HG03039 (cell line): ENCODE measurements at regions not wholly inside any gene's neighbourhood (a gene's known extent, or its start where the extent isn't known, plus 50 kb on each side); places are given as distances from the start of the nearest gene placed in this dataset.

Source experiments
- ATAC-seq: cut with Tn5 transposase; IDR thresholded peaks from one replicate; pipeline ENCODE4 v1.9.1; 2021; ENCODE audit warnings: mild to moderate bottlenecking, moderate library complexity; ENCODE audit not compliant: unreplicated experiment

DNA sequence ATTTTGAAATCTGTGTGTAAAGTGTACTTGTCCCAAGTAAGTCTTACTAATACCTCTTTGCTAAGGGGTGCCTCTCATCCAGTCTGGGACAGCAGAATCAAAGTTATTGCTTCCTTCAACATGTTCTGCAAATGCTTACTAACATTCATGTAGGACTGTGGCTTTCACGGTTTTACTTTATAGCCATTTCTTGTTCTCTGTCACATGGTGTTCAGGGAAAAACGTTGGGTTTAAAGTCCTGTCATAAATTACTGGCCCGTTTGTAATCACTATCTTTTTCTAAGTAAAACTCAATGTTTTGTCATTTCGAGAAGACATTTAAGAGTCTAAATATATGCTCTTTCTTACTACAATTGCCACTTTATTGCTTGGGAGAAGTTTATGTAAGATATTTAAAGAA lies 321.1 kb downstream of the STIM2 start:
- no peak for ATAC-seq

DNA sequence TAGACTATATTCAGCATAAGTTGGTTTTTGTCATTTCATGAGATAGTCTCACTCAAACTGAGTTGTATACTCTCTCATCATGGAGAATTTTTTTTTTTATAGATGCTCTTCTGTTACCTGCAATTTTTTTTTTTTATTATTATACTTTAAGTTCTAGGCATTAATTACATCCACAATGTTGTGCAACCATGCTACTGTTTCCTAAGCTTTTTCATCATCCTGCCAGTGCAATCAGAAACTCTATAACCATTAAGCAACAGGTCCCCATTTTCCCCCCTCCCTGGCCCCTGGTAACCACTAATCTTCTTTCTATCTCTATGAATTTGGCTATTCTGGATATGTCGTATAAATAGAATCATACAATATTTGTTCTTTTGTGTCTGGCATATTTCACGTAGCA lies 321.6 kb downstream of the STIM2 start:
- no peak for ATAC-seq

- ATAC-seq, result no peak
These were observed 324.0 kb downstream of the STIM2 start for GRCh38 chr4:27184508-27185155.

- no peak for ATAC-seq
These were observed 326.1 kb downstream of the STIM2 start for GRCh38 chr4:27186710-27187109.

DNA sequence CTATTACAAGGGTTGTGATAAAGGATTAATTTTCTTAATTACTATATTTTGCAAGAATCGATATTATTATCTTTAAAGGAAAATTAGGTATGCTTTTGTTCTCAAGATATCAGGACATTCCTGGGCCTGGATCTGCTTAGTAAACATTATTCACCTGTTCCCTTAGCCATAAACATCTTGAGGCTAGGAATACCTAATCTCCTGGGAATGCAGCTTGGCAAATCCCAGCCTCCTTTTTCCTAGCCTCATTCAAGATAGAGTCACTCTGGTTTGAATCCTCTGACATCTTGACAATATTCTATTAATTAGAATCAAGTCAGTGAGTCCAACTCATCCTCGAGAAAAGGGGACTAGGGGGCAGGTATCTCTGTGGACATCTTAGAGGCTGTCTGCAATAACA lies 327.1 kb downstream of the STIM2 start:
- ATAC-seq, result no peak

- ATAC-seq, result no peak
These were observed 329.0 kb downstream of the STIM2 start for GRCh38 chr4:27189683-27190082.

DNA sequence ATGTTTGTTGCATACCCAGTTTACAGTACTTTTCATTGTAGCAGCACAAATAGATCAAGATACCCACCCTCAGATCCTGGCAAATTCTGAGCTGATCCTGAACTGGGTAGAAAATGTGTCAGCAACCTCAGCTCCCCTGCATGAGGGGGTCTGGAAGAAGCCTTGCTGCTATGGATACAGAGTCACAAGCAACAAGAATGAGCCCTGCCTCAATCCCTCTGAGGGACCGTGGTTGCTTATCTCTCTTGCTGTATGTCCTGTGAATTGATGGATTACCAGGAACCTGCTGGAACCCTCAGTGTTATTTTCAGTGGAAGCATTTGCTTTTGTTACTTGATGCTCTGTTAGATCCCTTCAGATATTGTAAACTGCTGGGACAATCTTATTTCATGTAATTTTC lies 331.0 kb downstream of the STIM2 start:
- no peak for ATAC-seq

GRCh38 chr4:27194599-27195176 lies 334.0 kb downstream of the STIM2 start:
- no peak for ATAC-seq

GRCh38 chr4:27198246-27198645 lies 337.6 kb downstream of the STIM2 start:
- ATAC-seq, result no peak

DNA sequence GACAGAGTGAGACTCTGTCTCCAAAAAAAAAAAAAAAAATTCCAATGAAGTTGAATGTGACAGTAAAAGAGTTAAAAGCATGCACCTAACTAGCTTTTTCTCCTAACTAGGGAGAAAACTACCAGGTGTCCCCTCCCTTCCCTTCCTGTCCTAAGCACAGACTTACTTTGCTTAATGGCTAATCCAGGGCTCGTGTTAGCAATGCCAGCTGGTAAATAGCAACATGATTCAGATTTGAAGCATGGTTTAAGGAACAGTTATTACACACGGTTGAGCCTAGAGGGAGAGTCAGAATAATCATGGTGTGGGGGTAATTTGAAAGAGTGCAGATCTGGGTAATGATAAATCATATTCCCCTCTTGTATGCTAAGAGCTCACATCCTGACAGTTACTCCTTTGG lies 338.3 kb downstream of the STIM2 start:
- ATAC-seq, result no peak

- ATAC-seq, result no peak
These were observed 345.4 kb downstream of the STIM2 start for GRCh38 chr4:27206009-27206408.

DNA sequence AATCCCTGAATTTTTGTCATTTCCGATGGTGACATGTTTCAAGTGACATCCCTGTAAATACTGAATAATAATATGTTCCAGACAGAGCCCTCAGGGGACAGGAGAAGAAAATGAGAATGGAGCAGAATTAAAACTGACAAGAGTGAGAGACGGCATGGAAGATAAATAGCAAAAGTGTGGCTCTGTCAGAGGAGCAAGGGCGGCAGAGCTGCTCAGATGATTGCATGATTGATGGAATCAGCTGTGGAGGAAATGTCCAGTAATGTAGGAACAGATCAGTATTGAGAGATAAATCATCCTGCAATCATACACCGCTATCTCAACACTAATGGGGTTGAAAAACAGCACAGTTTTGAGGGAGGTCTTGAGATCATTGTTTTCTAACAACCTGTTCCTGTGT lies 350.3 kb downstream of the STIM2 start:
- ATAC-seq, result no peak

DNA sequence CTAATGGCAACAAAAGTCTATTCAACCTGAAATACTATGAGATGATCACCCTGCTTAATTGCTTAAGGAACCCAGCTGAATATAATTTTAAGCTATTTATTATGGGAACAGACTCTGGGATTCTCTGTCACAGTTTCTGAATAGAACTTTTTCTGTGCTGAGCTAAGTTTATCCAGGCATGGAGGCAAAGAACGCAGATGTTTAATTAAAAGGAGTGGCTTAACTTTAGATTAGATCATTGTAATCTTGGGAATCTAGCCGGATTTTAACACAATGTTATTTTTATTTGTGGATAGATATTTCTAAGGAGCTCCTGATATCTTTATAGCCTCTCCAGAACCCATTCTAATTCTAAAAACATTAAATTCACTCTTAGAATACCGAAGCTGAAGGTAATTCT lies 353.4 kb downstream of the STIM2 start:
- no peak for ATAC-seq

DNA sequence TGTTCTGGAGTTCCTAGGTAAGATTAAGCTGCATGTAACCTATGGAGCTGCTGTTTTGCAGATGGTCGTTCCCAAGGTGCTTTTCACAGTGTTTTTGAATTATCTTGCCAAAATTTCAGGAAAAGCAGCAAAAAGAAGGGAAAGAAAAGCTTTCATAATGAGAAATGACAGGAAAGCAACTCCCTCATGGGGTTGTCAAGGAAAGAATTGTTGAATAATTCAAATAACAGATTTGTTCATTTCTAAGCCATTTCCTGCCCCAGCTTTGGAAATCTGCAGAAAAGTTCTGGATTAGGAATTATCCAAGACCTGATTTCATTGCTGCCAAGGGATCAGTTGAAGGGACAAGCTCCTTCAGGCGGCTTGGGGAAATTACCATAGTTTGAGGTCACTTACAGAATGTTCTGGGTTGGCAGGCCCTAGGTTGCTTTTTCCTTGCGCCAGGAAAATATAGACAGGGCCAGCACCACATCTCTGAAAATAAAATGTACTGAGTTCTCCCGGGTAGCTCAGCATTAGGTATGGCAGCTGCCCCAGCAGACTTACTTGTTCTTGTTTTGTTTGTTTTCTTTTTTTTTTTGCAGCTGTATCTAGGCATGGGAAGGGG lies 354.7 kb downstream of the STIM2 start:
- no peak for ATAC-seq

DNA sequence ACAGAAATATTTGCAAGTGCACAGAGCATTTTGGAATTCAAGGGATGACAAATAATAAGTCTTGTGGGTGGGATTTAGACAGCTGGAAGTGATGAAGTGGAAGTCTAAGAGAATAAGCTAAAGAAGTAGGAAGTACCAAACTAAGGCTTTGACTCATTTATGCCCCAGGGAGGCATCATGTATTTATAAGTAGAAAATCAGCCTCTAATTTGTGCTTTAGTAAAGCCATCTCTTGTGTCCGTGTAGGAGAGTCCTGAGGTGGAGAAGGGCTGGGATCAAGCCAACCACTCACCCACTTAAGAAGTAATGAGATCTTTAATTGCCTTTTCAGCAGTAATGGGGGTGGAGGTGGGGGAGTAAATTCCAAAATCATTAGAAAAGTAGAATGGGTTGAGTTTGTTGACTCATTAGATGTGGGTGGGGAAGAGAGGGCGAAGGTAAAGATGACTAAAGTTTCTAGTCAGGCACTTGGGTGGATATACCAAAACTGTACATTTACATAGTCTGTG lies 356.7 kb downstream of the STIM2 start:
- ATAC-seq, result no peak

GRCh38 chr4:27218013-27218412 lies 357.4 kb downstream of the STIM2 start:
- no peak for ATAC-seq

GRCh38 chr4:27223326-27223725 lies 362.7 kb downstream of the STIM2 start:
- no peak for ATAC-seq

DNA sequence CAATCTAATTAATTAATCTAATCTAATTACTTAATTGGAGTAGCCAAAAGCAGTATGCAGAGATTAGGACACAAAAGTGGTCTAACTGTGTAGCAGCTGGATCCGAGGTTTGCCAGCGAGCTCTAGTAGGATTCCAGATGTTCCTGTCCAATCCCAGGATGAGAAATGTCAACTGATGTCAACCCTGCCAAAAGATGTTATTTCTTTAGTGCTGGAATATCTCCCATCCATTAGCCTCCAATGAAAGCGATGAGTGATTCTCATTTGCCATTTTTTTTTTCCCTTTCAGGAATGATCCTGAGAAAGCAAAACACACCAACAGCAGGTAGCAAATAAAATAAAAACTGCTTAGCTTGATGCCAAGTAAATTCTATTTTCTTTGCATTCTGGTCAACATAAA lies 372.9 kb downstream of the STIM2 start:
- ATAC-seq, result no peak

DNA sequence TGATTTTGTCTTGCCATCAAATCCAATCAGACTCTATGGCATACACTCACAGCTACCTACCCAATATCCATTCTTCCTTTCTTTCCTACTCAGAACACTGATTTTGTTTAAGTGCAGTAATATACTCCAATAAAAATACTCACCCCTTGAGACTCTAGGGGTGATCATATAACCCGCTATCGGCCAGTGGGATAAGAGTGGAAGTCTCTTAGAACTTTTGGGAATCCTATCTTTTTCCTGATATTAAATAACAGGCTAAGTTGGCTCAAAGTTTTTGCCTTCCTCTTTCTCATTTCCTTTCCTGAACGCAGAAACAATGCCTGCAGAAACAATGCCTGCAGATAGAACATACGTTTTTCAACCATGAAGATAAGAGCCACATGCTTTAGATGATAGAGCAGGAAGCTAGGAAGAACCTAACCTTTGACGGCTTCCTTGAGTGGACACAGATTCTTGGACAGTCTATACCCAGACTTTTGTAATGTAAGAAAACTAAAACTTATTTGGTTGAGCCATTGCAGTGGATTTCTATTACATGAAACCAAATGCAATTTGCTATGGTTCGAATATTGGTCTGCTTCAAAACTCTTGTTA lies 373.8 kb downstream of the STIM2 start:
- no peak for ATAC-seq

DNA sequence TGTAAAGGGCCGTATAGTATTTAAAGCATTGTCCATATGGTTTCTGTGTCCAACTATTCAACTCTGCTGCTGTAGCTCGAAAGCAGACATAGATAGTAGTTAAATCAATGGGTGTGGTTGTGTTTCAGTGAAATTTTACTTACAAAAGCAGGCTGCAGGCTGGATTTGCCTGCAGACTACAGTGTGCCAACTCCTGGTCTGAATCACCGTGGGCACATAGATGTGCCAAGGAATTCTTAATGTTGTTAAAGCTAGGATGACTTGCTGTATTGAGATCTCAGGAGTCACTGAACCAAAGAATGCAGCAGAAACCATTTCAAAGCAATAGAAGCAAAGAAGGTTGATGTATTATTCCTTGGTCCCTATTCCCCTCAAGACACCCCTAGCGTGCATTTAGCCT lies 379.0 kb downstream of the STIM2 start:
- no peak for ATAC-seq

DNA sequence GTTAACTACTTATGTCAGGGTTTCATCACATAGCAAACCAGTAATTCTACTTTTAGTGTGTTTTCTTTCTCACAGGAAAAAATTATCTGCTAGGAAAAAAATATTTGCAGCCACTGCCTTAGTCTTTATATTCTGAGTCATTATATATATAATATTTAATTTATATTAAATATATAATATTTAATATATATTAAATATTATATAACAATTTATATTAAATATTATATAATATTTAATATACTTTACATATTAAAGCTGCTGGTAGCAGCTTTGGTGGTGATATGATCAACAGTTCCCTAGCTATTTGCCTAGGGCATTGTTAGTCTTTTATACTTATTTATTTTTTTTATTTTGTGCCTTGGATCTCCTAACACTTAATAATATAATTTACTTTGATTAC lies 381.6 kb downstream of the STIM2 start:
- no peak for ATAC-seq

- no peak for ATAC-seq
These were observed 384.6 kb downstream of the STIM2 start for GRCh38 chr4:27245216-27245615.
